ENCODE measurements at regions not wholly inside any gene's neighbourhood (a gene's known extent, or its start where the extent isn't known, plus 50 kb on each side); places are given as distances from the start of the nearest gene placed in this dataset.

GRCh38 chr13:110054041-110054440 is 252.9 kb downstream of the COL4A1 start:
- TF ChIP-seq HDAC2 (IDR thresholded peaks at IDR 0.05) (no peak), TP53 (CRISPR knock-in tag; IDR thresholded peaks at IDR 0.05) (no peak), RAD21 (conservative IDR thresholded peaks at IDR 0.05 in 1 of 2, IDR thresholded peaks at IDR 0.05 in 1 of 2) (no peak), RFX5 (IDR thresholded peaks at IDR 0.05) (no peak), KDM5A (IDR thresholded peaks at IDR 0.05) (no peak), CHD4 (IDR thresholded peaks at IDR 0.05; ENCODE audit: borderline replicate concordance) (no peak), USF2 (IDR thresholded peaks at IDR 0.05) (no peak), POLR2A (IDR thresholded peaks at IDR 0.05; ENCODE audit: low read length) (no peak), RNF2 (IDR thresholded peaks at IDR 0.05; ENCODE audit: borderline replicate concordance, low read depth) (no peak), MYC (IDR thresholded peaks at IDR 0.05; ENCODE audit: borderline replicate concordance, low read length) (no peak)
- TF ChIP-seq, protein P1, sequence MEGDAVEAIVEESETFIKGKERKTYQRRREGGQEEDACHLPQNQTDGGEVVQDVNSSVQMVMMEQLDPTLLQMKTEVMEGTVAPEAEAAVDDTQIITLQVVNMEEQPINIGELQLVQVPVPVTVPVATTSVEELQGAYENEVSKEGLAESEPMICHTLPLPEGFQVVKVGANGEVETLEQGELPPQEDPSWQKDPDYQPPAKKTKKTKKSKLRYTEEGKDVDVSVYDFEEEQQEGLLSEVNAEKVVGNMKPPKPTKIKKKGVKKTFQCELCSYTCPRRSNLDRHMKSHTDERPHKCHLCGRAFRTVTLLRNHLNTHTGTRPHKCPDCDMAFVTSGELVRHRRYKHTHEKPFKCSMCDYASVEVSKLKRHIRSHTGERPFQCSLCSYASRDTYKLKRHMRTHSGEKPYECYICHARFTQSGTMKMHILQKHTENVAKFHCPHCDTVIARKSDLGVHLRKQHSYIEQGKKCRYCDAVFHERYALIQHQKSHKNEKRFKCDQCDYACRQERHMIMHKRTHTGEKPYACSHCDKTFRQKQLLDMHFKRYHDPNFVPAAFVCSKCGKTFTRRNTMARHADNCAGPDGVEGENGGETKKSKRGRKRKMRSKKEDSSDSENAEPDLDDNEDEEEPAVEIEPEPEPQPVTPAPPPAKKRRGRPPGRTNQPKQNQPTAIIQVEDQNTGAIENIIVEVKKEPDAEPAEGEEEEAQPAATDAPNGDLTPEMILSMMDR (IDR thresholded peaks at IDR 0.05), result no peak

Measured in A549 (cell line).